ENCODE measurements at regions not wholly inside any gene's neighbourhood (a gene's known extent, or its start where the extent isn't known, plus 50 kb on each side); places are given as distances from the start of the nearest gene placed in this dataset.

- Mint-ChIP-seq H3K36me3 (no peaks in the 10 kb centered on the region), H3K27me3 (peaks cover 3% of the 10 kb centered on the region), H3K4me3 (no peak overlapping the region), H3K4me1 (no peaks in the 10 kb centered on the region), H3K9me3 (no peaks in the 10 kb centered on the region), H3K27ac (no peak overlapping the region)
- no peak for ATAC-seq (ENCODE audit: low read depth)
- no peak for DNase-seq (ENCODE audit: low spot score in 2 of 2)
These were observed 108.3 kb upstream of the NCKAP5 start for GRCh38 chr2:133676392-133677130.

GRCh38 chr2:133680343-133681049, 112.2 kb upstream of the NCKAP5 start:
- no peak overlapping the region for H3K4me3 Mint-ChIP-seq
- peaks cover 1% of the 10 kb centered on the region for H3K27me3 Mint-ChIP-seq
- no peak for DNase-seq (ENCODE audit: low spot score in 2 of 2)
- no peak for ATAC-seq (ENCODE audit: low read depth)
- H3K27ac Mint-ChIP-seq: no peak overlapping the region
- H3K9me3 Mint-ChIP-seq: no peaks in the 10 kb centered on the region
- H3K4me1 Mint-ChIP-seq: no peaks in the 10 kb centered on the region
- no peaks in the 10 kb centered on the region for H3K36me3 Mint-ChIP-seq

DNA sequence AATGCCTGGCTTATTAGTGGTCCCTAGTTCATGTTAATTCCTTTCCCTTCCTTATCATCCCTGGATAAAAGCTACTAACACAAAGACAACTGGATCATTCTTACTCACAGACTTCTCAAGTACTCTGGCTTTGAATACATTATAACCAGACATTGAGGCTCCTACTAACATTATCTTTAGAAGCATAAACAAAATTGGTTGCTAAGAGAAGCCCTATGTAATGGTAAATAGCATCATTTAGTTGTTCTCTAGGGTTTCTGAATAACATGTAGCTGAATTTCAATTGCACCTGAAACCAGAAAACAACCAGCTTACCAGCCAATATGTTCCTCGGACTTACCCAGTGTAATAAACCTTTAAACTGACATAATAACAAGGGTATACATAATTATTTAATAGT, 114.1 kb upstream of the NCKAP5 start:
- DNase-seq (ENCODE audit: low spot score in 2 of 2) (no peak), ATAC-seq (ENCODE audit: low read depth) (no peak)
- no peaks in the 10 kb centered on the region for H3K27me3 Mint-ChIP-seq
- no peaks in the 10 kb centered on the region for H3K9me3 Mint-ChIP-seq
- H3K27ac Mint-ChIP-seq: no peak overlapping the region
- no peak overlapping the region for H3K4me3 Mint-ChIP-seq
- H3K4me1 Mint-ChIP-seq: no peaks in the 10 kb centered on the region
- H3K36me3 Mint-ChIP-seq: no peaks in the 10 kb centered on the region

DNA sequence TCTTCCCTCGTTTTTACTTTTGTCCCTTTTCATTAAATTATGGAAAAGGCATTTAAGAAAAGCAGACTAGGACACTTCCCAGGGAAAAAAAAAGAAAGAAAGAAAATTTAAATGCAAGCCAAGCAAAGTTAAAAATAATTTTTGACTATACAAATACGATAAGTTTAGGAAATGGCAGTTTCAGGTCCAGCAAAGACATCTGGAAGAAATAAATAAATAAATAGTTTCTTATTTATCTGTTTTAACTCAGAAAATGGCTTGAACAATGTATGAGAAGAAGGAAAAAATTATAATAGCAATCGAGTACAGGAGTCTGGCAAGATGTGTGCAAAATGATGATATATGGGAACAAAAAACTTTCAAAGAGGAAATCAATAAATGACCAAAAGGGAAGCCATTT, 114.6 kb upstream of the NCKAP5 start:
- no peak for DNase-seq (ENCODE audit: low spot score in 2 of 2)
- no peak for ATAC-seq (ENCODE audit: low read depth)
- H3K36me3 Mint-ChIP-seq: no peaks in the 10 kb centered on the region
- no peaks in the 10 kb centered on the region for H3K4me1 Mint-ChIP-seq
- no peak overlapping the region for H3K27ac Mint-ChIP-seq
- H3K9me3 Mint-ChIP-seq: no peaks in the 10 kb centered on the region
- H3K4me3 Mint-ChIP-seq: no peak overlapping the region
- peaks cover 4% of the 10 kb centered on the region for H3K27me3 Mint-ChIP-seq

DNA sequence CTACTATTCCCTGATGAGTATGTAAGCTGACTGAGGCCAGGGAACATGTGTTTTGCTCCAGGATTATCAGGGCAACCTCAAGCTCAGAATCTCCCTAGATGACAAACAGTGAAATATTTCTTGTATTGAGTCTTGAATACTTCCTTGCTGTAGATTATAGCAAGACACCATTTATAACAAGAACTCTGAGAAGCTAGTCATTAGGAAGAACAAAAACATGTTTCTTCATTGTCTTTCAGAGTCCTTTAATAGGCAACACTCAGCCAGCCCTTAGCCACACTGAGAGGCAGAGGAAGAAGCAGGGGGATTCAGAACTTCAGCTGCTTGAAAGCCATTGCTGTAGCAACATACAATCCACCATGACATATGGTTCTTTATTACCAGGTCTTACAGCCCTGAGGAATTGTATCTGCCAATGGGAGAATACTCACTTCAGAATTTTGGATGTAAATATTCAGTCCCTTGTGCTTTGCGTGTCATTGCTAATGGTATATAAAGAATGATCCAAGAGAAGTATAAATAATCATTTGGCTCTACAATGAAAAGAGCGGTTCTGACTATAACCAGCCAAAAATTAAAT, 117.5 kb upstream of the NCKAP5 start:
- Mint-ChIP-seq H3K27ac (no peak overlapping the region), H3K9me3 (no peaks in the 10 kb centered on the region)
- no peak for ATAC-seq (ENCODE audit: low read depth)

DNA sequence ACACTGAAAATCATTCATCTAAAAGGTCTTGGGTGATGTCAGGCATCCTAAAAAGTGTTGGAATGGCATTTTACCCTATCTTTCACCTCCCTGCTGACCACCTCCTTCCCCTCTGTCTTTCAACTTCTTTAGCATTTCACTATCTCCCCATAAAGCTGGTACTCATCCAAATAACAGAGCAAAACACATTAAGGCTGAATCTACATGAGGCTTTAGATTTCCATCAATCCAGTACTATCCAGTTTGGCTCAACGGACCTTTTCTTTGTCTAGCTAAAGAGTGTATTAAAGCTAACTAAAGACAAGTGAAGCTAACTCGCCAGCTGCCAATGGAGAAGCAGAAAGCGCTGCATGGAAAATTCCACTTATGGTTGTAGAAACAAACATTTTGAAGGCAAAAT, 122.5 kb upstream of the NCKAP5 start:
- no peak for ATAC-seq (ENCODE audit: low read depth)
- no peak overlapping the region for H3K4me3 Mint-ChIP-seq

More for the DNA sequence above, 117.5 kb upstream of the NCKAP5 start:
- Mint-ChIP-seq H3K4me1 (no peaks in the 10 kb centered on the region), H3K27me3 (peaks cover 4% of the 10 kb centered on the region), H3K4me3 (no peak overlapping the region), H3K36me3 (no peaks in the 10 kb centered on the region)
- DNase-seq (ENCODE audit: low spot score in 2 of 2): no peak

GRCh38 chr2:133691336-133691735, 123.1 kb upstream of the NCKAP5 start:
- H3K27ac Mint-ChIP-seq: no peak overlapping the region
- no peak for DNase-seq (ENCODE audit: low spot score in 2 of 2)
- H3K4me1 Mint-ChIP-seq: no peaks in the 10 kb centered on the region
- no peak for ATAC-seq (ENCODE audit: low read depth)
- H3K27me3 Mint-ChIP-seq: peaks cover 5% of the 10 kb centered on the region
- H3K36me3 Mint-ChIP-seq: no peaks in the 10 kb centered on the region
- peaks cover 1% of the 10 kb centered on the region for H3K9me3 Mint-ChIP-seq
- H3K4me3 Mint-ChIP-seq: no peak overlapping the region

More for the DNA sequence above, 122.5 kb upstream of the NCKAP5 start:
- no peak for DNase-seq (ENCODE audit: low spot score in 2 of 2)
- no peaks in the 10 kb centered on the region for H3K4me1 Mint-ChIP-seq
- H3K9me3 Mint-ChIP-seq: peaks cover 1% of the 10 kb centered on the region
- H3K36me3 Mint-ChIP-seq: no peaks in the 10 kb centered on the region
- no peak overlapping the region for H3K27ac Mint-ChIP-seq
- H3K27me3 Mint-ChIP-seq: peaks cover 5% of the 10 kb centered on the region

GRCh38 chr2:133705287-133705686, 137.0 kb upstream of the NCKAP5 start:
- ATAC-seq (ENCODE audit: low read depth) (no peak), DNase-seq (ENCODE audit: low spot score in 2 of 2) (no peak)
- H3K27me3 Mint-ChIP-seq: peaks cover 2% of the 10 kb centered on the region
- H3K27ac Mint-ChIP-seq: no peak overlapping the region
- no peak overlapping the region for H3K4me3 Mint-ChIP-seq
- peaks cover 3% of the 10 kb centered on the region for H3K36me3 Mint-ChIP-seq
- H3K9me3 Mint-ChIP-seq: peaks cover 7% of the 10 kb centered on the region
- H3K4me1 Mint-ChIP-seq: no peaks in the 10 kb centered on the region

- H3K36me3 Mint-ChIP-seq: peaks cover 3% of the 10 kb centered on the region
- H3K4me3 Mint-ChIP-seq: no peak overlapping the region
- DNase-seq (ENCODE audit: low spot score in 2 of 2): no peak
- H3K4me1 Mint-ChIP-seq: no peaks in the 10 kb centered on the region
- H3K9me3 Mint-ChIP-seq: peaks cover 7% of the 10 kb centered on the region
- ATAC-seq (ENCODE audit: low read depth): no peak
- H3K27me3 Mint-ChIP-seq: peaks cover 4% of the 10 kb centered on the region
- H3K27ac Mint-ChIP-seq: no peak overlapping the region
These were observed 142.3 kb upstream of the NCKAP5 start for GRCh38 chr2:133710613-133711012.

DNA sequence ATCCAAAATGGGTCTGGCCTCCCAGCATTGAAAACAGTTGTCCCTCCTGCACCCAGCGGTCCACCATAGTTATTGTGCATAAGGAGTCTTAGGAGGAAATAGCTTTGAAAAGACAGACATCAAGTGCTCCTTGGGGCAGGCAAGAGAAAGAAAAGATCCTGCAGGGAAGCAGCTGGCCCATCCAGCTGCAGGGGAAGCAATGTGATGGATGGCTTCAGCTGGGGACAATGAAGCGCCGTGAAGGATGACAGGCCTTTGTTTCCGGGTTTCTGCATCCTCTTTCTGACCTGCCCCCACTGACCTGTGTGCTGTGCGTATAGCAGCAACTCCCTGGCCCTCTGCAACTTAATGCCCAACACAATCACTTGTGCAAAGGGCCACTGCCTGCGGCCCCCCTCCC, 142.9 kb upstream of the NCKAP5 start:
- H3K36me3 Mint-ChIP-seq: peaks cover 3% of the 10 kb centered on the region

GRCh38 chr2:133711806-133712205, 143.5 kb upstream of the NCKAP5 start:
- ATAC-seq (ENCODE audit: low read depth) (no peak), DNase-seq (ENCODE audit: low spot score in 2 of 2) (no peak)
- H3K36me3 Mint-ChIP-seq: peaks cover 3% of the 10 kb centered on the region
- no peaks in the 10 kb centered on the region for H3K4me1 Mint-ChIP-seq
- H3K4me3 Mint-ChIP-seq: no peak overlapping the region
- H3K9me3 Mint-ChIP-seq: peaks cover 7% of the 10 kb centered on the region
- H3K27me3 Mint-ChIP-seq: peaks cover 4% of the 10 kb centered on the region
- H3K27ac Mint-ChIP-seq: no peak overlapping the region

More for the DNA sequence above, 142.9 kb upstream of the NCKAP5 start:
- no peak overlapping the region for H3K4me3 Mint-ChIP-seq
- peaks cover 7% of the 10 kb centered on the region for H3K9me3 Mint-ChIP-seq
- no peaks in the 10 kb centered on the region for H3K4me1 Mint-ChIP-seq
- peaks cover 4% of the 10 kb centered on the region for H3K27me3 Mint-ChIP-seq
- no peak for ATAC-seq (ENCODE audit: low read depth)
- no peak for DNase-seq (ENCODE audit: low spot score in 2 of 2)
- no peak overlapping the region for H3K27ac Mint-ChIP-seq

GRCh38 chr2:133712369-133712768, 144.1 kb upstream of the NCKAP5 start:
- ATAC-seq (ENCODE audit: low read depth) (no peak), DNase-seq (ENCODE audit: low spot score in 2 of 2) (no peak)
- Mint-ChIP-seq H3K36me3 (peaks cover 3% of the 10 kb centered on the region), H3K27me3 (peaks cover 4% of the 10 kb centered on the region), H3K27ac (no peak overlapping the region), H3K4me3 (no peak overlapping the region), H3K9me3 (peaks cover 7% of the 10 kb centered on the region), H3K4me1 (no peaks in the 10 kb centered on the region)

- Mint-ChIP-seq H3K4me3 (no peak overlapping the region), H3K27ac (no peak overlapping the region), H3K9me3 (peaks cover 7% of the 10 kb centered on the region), H3K4me1 (no peaks in the 10 kb centered on the region), H3K27me3 (peaks cover 4% of the 10 kb centered on the region), H3K36me3 (peaks cover 3% of the 10 kb centered on the region)
- DNase-seq (ENCODE audit: low spot score in 2 of 2): no peak
- ATAC-seq (ENCODE audit: low read depth): no peak
These were observed 144.9 kb upstream of the NCKAP5 start for GRCh38 chr2:133713049-133713580.

GRCh38 chr2:133716166-133716565, 147.9 kb upstream of the NCKAP5 start:
- DNase-seq (ENCODE audit: low spot score in 2 of 2) (no peak), ATAC-seq (ENCODE audit: low read depth) (no peak)
- Mint-ChIP-seq H3K27ac (no peak overlapping the region), H3K27me3 (peaks cover 5% of the 10 kb centered on the region), H3K36me3 (no peaks in the 10 kb centered on the region), H3K9me3 (peaks cover 2% of the 10 kb centered on the region), H3K4me1 (no peaks in the 10 kb centered on the region), H3K4me3 (no peak overlapping the region)
